GM12878 (cell line): ENCODE measurements at regions not wholly inside any gene's neighbourhood (a gene's known extent, or its start where the extent isn't known, plus 50 kb on each side); places are given as distances from the start of the nearest gene placed in this dataset.

Experiments used
- ATAC-seq: fragments of 200-7000 bp; cut with Tn5 transposase; 3 replicates; pipeline ENCODE4 v1.9.1; 2020; ENCODE audit warnings: mild to moderate bottlenecking, moderate library complexity
- BruUV-seq: library from RNA; stranded (reverse); fragments of 400-500 nt; replicated peaks from 2 replicates; lab custom pipeline; 2021; lab: Mats Ljungman, UMichigan
- CTCF ChIA-PET: fragments of 300-600 bp; sonication (Branson Sonifier 250); formaldehyde crosslinking; extraction: SDS; loops from one replicate; lab custom pipeline; 2021; ENCODE audit warnings: inconsistent platforms; lab: Yijun Ruan, JAX
- POLR2A ChIA-PET: fragments of 350-600 bp; formaldehyde crosslinking; extraction: SDS; loops from one replicate; lab custom pipeline; 2021; ENCODE audit warnings: inconsistent platforms; lab: Charles Lee
- RAD21 ChIA-PET: fragments of 300-600 bp; sonication (Branson Sonifier 250); formaldehyde crosslinking; loops from one replicate; lab custom pipeline; 2023; ENCODE audit warnings: antibody characterized with exemption; ENCODE audit not compliant: unreplicated experiment; lab: Charles Lee
- SMC1A ChIA-PET: fragments of 300-600 bp; sonication (Branson Sonifier 250); formaldehyde crosslinking; loops from one replicate; lab custom pipeline; 2023; ENCODE audit not compliant: unreplicated experiment, uncharacterized antibody; lab: Charles Lee
- DNase-seq: peaks from one replicate; pipeline ENCODE4 v3.0.0-alpha.2; 2011; ENCODE audit warnings: low read depth, low spot score
- FAIRE-seq: peaks from 3 replicates; lab custom pipeline; 2011; peaks lifted over from hg19 to GRCh38; lab: Jason Lieb, UNC
- H2AFZ ChIP-seq: 2 replicates; pipeline ENCODE4 v1.6.0; 2011; ENCODE audit warnings: low read depth, low read length, control low read depth; ENCODE audit not compliant: control insufficient read depth
- H3K27ac ChIP-seq: 2 replicates; pipeline ENCODE4 v1.5.1; 2011; ENCODE audit warnings: control low read depth; ENCODE audit not compliant: control insufficient read depth, insufficient read depth
- H3K27me3 ChIP-seq, 2 experiments: replicated peaks in 1 of 2; 2 replicates each; pipeline versions ENCODE4 v1.6.0 to v1.6.1; 2011; ENCODE audit warnings: low read length in 1 of 2; ENCODE audit not compliant: control insufficient read depth in 2 of 2, insufficient read depth in 2 of 2
- H3K36me3 ChIP-seq, 2 experiments: 2 replicates each; pipeline ENCODE4 v1.5.1; 2011; ENCODE audit warnings: low read length in 1 of 2; ENCODE audit not compliant: control insufficient read depth in 2 of 2, insufficient read depth in 2 of 2
- H3K4me1 ChIP-seq: 2 replicates; pipeline ENCODE4 v1.6.1; 2011; ENCODE audit warnings: mild to moderate bottlenecking, low read length, moderate library complexity, mixed read lengths; ENCODE audit not compliant: control insufficient read depth, insufficient read depth
- H3K4me2 ChIP-seq: 2 replicates; pipeline ENCODE4 v1.6.0; 2011; ENCODE audit warnings: control low read depth; ENCODE audit not compliant: control insufficient read depth, insufficient read depth
- H3K4me3 ChIP-seq: fragments of 200-600 bp; sonication (generic); 2 replicates; pipeline ENCODE4 v1.5.1; 2016
- H3K79me2 ChIP-seq: 2 replicates; pipeline ENCODE4 v1.6.0; 2011; ENCODE audit warnings: low read length; ENCODE audit not compliant: control insufficient read depth, insufficient read depth
- H3K9ac ChIP-seq: 2 replicates; pipeline ENCODE4 v1.8.0; 2011; ENCODE audit warnings: low read length, control low read depth, mixed read lengths; ENCODE audit not compliant: control insufficient read depth, insufficient read depth
- H3K9me3 ChIP-seq: replicated peaks from 3 replicates; pipeline ENCODE4 v1.5.1; 2011; ENCODE audit warnings: mild to moderate bottlenecking, low read length; ENCODE audit not compliant: control insufficient read depth, insufficient read depth
- H4K20me1 ChIP-seq: 2 replicates; pipeline ENCODE4 v1.6.0; 2011; ENCODE audit not compliant: control insufficient read depth, insufficient read depth
- ATF3 ChIP-seq: IDR thresholded peaks from 2 replicates; pipeline ENCODE4 v1.6.1; 2011; ENCODE audit warnings: low read depth, mild to moderate bottlenecking, low read length, moderate library complexity, borderline replicate concordance; ENCODE audit errors: extremely low read depth
- BCL11A ChIP-seq: IDR thresholded peaks from 2 replicates; pipeline ENCODE4 v1.6.1; 2011; ENCODE audit warnings: low read depth, low read length
- CREB1 ChIP-seq: IDR thresholded peaks from 2 replicates; pipeline ENCODE4 v1.6.1; 2012; ENCODE audit warnings: low read depth, mild to moderate bottlenecking, inconsistent platforms
- EGR1 ChIP-seq, 2 experiments: IDR thresholded peaks; 1 replicate in 1 of 2; 2 replicates in 1 of 2; pipeline ENCODE4 v1.6.1; 2011 to 2012; ENCODE audit warnings: low read depth in 2 of 2, low read length in 2 of 2, borderline replicate concordance in 1 of 2, mild to moderate bottlenecking in 1 of 2, moderate library complexity in 1 of 2
- ESRRA ChIP-seq: IDR thresholded peaks from 2 replicates; pipeline ENCODE4 v1.6.1; 2012; ENCODE audit warnings: mild to moderate bottlenecking, low read length, improper control_type of control experiment
- FOXM1 ChIP-seq: IDR thresholded peaks from 2 replicates; pipeline ENCODE4 v1.6.1; 2012; ENCODE audit warnings: low read depth, mild to moderate bottlenecking, inconsistent platforms, low read length, moderate library complexity
- HDAC2 ChIP-seq: fragments of 200-600 bp; sonication (generic); IDR thresholded peaks from 2 replicates; pipeline ENCODE4 v1.6.1; 2017
- KLF5 ChIP-seq: fragments of 450-650 bp; IDR thresholded peaks from 2 replicates; pipeline ENCODE4 v1.6.1; 2014; ENCODE audit warnings: mild to moderate bottlenecking; ENCODE audit not compliant: partially characterized antibody
- MAX ChIP-seq: IDR thresholded peaks from 2 replicates; pipeline ENCODE4 v1.6.1; 2012; ENCODE audit warnings: low read depth, low read length, improper control_type of control experiment
- MEF2B ChIP-seq: fragments of 450-650 bp; IDR thresholded peaks from 2 replicates; pipeline ENCODE4 v1.6.1; 2018; ENCODE audit warnings: mild to moderate bottlenecking, moderate library complexity; ENCODE audit not compliant: partially characterized antibody, poor library complexity, severe bottlenecking
- NKRF ChIP-seq: fragments of 450-650 bp; conservative IDR thresholded peaks from 2 replicates; pipeline ENCODE4 v1.6.1; 2017; ENCODE audit warnings: mild to moderate bottlenecking, moderate library complexity
- RFX5 ChIP-seq: IDR thresholded peaks from 2 replicates; pipeline ENCODE4 v1.6.1; 2011; ENCODE audit warnings: low read depth, low read length, improper control_type of control experiment
- STAT3 ChIP-seq: IDR thresholded peaks from 2 replicates; pipeline ENCODE4 v1.6.1; 2011; ENCODE audit warnings: low read depth, low read length, improper control_type of control experiment
- TCF7 ChIP-seq: IDR thresholded peaks from 2 replicates; pipeline ENCODE4 v1.6.1; 2014; ENCODE audit warnings: antibody characterized with exemption, borderline replicate concordance
- YY1 ChIP-seq: IDR thresholded peaks from 2 replicates; pipeline ENCODE4 v1.6.1; 2011; ENCODE audit warnings: low read depth, mild to moderate bottlenecking, low read length
- ZBED1 ChIP-seq: IDR thresholded peaks from 2 replicates; pipeline ENCODE4 v1.6.1; 2016; ENCODE audit warnings: borderline replicate concordance
- ZBTB33 ChIP-seq: fragments of 450-650 bp; IDR thresholded peaks from 2 replicates; pipeline ENCODE4 v1.6.1; 2017; ENCODE audit warnings: mild to moderate bottlenecking
- ZNF207 ChIP-seq: fragments of 450-650 bp; IDR thresholded peaks from 2 replicates; pipeline ENCODE4 v1.6.1; 2014; ENCODE audit warnings: antibody characterized with exemption, mild to moderate bottlenecking, borderline replicate concordance
- ZNF217 ChIP-seq: fragments of 450-650 bp; IDR thresholded peaks from 2 replicates; pipeline ENCODE4 v1.6.1; 2017; ENCODE audit warnings: antibody characterized with exemption, mild to moderate bottlenecking
- ZNF274 ChIP-seq: IDR thresholded peaks from one replicate; pipeline ENCODE4 v1.8.0; 2011; ENCODE audit not compliant: insufficient read length, insufficient read depth
- WGBS: methylation state at CpG from one replicate; pipeline ENCODE4 v1.1.6; 2016; ENCODE audit warnings: low lambda C conversion rate; ENCODE audit not compliant: insufficient replicate concordance, insufficient coverage; ENCODE audit errors: missing lambda C conversion rate; 5-methylcytosine and 5-hydroxymethylcytosine counted together
- in situ Hi-C: fragments of 300-500 bp; cut with MboI; formaldehyde crosslinking; loops from 9 replicates; pipeline ENCODE4 v1.14.3; 2018; ENCODE audit warnings: mixed read lengths
- intact Hi-C: fragments of 100-400 bp; cut with micrococcal nuclease; formaldehyde crosslinking; loops from one replicate; pipeline ENCODE4 v1.14.2; 2022; ENCODE audit not compliant: unreplicated experiment

GRCh38 chr14:49057838-49058510, 528.2 kb downstream of the RPS29 start:
- no peak overlapping the region for H3K4me2 ChIP-seq
- H3K9ac ChIP-seq = no peak overlapping the region
- ChIA-PET RAD21 (no interaction called here), POLR2A (no interaction called here), SMC1A (no interaction called here), CTCF (no interaction called here)
- H3K4me3 ChIP-seq = no peak overlapping the region
- WGBS = 0% methylated on average over 1 of the region's 1 CpG
- no peaks in the 10 kb centered on the region for H3K27me3 ChIP-seq
- no peaks in the 10 kb centered on the region for H3K9me3 ChIP-seq
- BruUV-seq = no TSS peak
- FAIRE-seq = no peak
- no peaks in the 10 kb centered on the region for H3K36me3 ChIP-seq
- H3K27ac ChIP-seq = no peak overlapping the region
- DNase-seq = no peak
- H2AFZ ChIP-seq = no peak overlapping the region
- TF ChIP-seq CREB1 (no peak), BCL11A (no peak), MAX (no peak), ZNF217 (no peak), ESRRA (no peak), ZNF274 (no peak), MEF2B (no peak), NKRF (no peak), EGR1 (IDR thresholded peaks at IDR 0.05; ENCODE audit: borderline replicate concordance in 1 of 2, low read depth in 2 of 2, low read length in 2 of 2) (no peak), FOXM1 (no peak), YY1 (no peak), ZBTB33 (no peak), KLF5 (no peak), ATF3 (no peak), ZNF207 (no peak), TCF7 (no peak), HDAC2 (no peak), RFX5 (no peak), STAT3 (no peak), ZBED1 (no peak)
- in situ Hi-C loops = no loop called here
- no peaks in the 10 kb centered on the region for H3K4me1 ChIP-seq
- no peaks in the 10 kb centered on the region for H4K20me1 ChIP-seq
- ATAC-seq = no peak
- H3K79me2 ChIP-seq = no peaks in the 10 kb centered on the region
- intact Hi-C loops = no loop called here
